ENCODE measurements at regions not wholly inside any gene's neighbourhood (a gene's known extent, or its start where the extent isn't known, plus 50 kb on each side); places are given as distances from the start of the nearest gene placed in this dataset.

- no peak for DNase-seq (ENCODE audit: low read depth)
Measured at GRCh38 chr18:4639628-4640310, 184.7 kb upstream of the DLGAP1 start.

DNA sequence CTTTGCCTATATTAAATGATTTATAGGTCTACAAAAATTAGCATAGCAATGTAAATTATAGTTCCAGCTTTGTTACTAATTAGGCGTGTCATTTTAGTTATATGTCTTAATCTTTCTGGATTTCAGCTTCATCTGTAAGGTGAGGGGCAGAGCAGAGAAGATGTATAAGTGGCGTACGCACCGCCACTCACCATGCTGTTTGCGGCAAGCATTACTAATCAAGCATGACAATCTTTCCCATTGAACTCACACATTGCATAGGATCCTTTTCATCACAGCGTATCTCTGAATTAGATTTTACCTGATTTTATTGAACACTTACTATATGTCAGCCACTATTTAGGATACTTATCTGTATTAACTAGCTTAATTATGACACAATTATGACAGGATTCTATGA, 183.6 kb upstream of the DLGAP1 start:
- no peak for DNase-seq (ENCODE audit: low read depth)

GRCh38 chr18:4637876-4638275, 182.8 kb upstream of the DLGAP1 start:
- DNase-seq (ENCODE audit: low read depth), result no peak

GRCh38 chr18:4636967-4637366, 181.9 kb upstream of the DLGAP1 start:
- no peak for DNase-seq (ENCODE audit: low read depth)

- no peak for DNase-seq (ENCODE audit: low read depth)
Measured at GRCh38 chr18:4631239-4631638, 176.1 kb upstream of the DLGAP1 start.

DNA sequence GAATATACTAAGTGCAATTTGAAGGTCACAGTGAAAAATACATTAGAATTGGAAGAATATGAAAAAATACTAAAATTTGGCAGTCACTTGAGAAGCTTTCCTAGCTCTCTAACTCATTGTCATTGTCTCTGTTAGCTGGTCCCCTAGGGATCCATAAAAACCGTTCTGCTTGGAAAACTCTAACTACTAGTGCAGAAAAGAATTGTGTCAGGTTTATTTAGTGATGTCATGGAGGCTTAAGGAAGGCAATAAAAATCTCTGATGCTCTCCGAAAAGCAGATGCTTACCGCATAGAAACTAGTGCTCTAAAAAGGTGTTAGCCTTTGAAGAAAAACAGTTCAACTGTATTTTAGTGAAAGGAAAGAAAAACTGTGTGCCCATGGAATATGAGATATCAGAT, 150.1 kb upstream of the DLGAP1 start:
- DNase-seq (ENCODE audit: low read depth), result no peak

- no peak for DNase-seq (ENCODE audit: low read depth)
Measured at GRCh38 chr18:4603955-4604354, 148.8 kb upstream of the DLGAP1 start.

GRCh38 chr18:4599312-4599711, 144.2 kb upstream of the DLGAP1 start:
- DNase-seq (ENCODE audit: low read depth), result no peak

DNA sequence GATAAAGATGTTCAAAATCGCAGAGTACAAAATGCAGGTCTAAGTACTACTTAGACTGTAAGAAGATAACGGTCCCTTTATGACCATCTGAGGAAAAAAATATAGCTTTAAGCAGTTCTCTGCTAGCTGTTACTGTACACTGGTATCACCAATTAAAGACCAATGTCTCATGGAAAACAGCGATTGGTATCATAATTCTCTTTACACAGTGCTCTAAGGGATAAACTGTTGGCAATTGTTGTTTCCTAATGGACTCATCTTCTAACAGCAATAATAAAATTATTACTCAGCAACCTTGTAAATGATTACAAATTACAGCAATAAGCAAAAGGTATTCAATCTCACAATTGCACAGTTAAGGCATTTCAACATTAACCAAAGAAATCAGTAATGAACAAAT, 142.2 kb upstream of the DLGAP1 start:
- DNase-seq (ENCODE audit: low read depth), result no peak

DNA sequence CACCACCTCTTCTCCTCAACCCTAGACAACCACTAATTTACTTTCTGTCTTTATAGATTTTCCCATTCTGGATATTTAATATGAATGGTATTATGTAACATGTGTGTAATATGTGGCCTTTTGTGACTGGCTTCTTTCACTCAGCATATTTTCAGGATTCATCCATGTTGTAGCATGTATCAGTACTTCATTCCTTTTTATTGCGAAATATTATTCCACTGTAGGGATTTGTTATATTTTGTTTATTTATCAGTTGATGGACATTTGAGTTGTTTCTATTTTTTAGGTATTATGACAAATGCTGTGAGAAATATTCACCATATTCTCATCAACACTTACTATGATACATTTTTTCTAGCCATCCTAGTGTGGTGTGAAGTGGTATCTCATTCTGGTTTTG, 138.8 kb upstream of the DLGAP1 start:
- no peak for DNase-seq (ENCODE audit: low read depth)

DNA sequence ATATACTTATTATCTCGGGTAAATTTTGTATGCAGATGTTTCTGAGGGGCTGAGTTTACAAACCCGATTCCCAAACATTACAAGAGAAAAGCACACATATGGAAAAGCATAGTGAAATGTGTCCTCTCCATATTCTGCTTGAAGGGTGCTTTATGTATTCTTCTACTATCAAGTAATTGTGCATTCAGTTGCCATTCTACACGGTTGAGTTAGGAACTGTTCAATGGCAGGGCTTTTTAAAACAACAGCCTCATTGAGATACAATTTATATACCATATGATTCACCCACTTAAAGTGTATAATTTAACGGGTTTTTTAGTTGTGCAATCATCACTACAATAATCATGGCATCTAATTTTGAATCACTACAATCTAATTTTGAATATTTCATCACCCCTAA, 138.4 kb upstream of the DLGAP1 start:
- no peak for DNase-seq (ENCODE audit: low read depth)

GRCh38 chr18:4589056-4589800, 134.1 kb upstream of the DLGAP1 start:
- DNase-seq (ENCODE audit: low read depth), result no peak

DNA sequence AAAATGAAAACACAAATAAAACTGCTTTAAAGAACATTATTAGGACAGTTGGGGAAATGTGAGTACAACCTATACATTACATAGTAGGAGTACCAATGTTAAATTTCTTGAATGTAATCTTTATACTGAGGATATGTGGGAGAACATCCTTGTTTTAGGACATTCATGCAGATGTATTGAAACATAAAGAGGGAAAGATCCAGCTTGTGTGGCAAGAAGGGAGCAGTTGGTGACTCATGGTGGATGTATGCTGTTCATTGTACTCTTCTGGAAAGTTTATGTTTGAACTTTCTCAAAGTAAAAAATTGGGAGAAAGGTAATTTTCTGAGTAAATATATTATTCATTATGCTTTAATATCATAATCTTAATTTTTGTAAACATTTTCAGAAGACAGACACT, 132.1 kb upstream of the DLGAP1 start:
- DNase-seq (ENCODE audit: low read depth), result no peak

DNA sequence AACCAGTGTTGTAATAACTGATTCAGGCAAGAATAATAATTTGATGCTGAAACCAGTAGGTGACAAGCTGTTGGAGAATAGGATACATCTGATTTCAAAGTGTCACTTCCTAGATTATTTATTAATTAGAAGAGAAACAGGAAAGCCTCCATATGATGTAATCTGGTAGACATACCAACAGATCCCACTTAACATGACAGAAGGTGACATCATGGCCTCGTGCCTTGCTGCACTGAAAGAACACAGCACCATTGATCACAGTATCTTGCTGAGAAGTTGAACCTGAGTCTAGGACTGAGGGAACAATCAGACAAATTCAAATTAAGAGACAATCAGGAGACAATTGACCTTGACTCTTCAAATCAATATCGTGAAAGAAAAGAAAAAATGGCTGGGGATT, 131.6 kb upstream of the DLGAP1 start:
- DNase-seq (ENCODE audit: low read depth), result no peak

DNA sequence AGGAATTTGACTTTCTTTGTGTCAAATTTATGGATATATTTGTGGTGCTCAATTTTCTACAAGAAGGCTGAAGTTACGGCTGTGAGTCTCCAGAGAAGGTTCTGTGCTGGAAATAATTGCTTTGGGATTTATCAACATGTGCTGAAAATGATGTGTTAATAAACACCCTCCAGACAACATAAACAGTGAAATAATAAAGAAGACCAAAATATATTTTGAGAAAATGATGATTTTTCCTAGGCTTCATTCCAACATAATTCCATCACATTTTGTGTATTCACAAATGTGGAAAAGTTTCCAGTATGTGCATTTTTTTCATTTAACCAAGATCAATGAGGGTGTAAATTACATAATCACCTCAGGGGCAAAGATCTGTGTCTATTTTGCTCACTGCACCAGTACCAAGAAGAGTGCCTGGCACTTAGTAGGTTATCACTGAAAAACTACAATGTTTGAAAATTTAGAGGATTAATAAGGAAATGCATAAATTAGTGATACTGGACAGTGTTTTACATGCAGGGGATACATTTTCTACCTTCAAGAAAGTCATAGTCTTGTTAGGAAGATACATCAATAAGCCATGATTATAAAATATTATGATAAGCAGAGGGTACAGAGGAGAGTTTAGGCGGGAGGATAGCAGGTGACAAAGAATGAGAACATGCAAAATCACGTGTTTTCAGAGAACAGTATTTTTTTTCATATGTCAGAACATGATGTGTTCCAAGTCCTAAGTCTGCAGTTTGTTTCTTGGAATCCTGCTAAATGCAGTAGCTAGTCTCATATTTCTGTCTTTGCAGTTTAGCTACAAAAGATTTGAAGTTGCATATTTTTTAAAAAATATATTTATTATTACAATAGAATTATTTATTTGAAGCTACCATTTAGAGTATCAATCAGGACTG, 127.6 kb upstream of the DLGAP1 start:
- DNase-seq (ENCODE audit: low read depth), result no peak

GRCh38 chr18:4581966-4582365, 126.9 kb upstream of the DLGAP1 start:
- no peak for DNase-seq (ENCODE audit: low read depth)

DNA sequence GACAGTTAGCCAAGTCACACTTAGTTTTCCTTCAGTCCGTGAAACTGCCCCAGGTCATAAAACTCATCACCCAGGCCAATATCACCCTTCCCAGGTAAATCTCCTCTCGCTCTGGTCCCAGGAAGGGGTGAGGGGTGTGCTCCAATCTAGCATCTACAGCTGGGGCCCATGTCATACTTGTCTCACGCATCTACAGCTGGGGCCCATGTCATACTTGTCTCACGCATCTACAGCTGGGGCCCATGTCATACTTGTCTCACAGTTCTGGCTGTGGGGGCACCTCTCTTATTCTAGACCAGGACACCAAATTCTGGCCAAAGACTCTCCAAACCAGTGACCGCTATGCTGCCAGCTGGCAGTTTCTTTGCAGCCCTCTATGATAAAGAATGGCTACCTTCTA, 123.3 kb upstream of the DLGAP1 start:
- no peak for DNase-seq (ENCODE audit: low read depth)

DNA sequence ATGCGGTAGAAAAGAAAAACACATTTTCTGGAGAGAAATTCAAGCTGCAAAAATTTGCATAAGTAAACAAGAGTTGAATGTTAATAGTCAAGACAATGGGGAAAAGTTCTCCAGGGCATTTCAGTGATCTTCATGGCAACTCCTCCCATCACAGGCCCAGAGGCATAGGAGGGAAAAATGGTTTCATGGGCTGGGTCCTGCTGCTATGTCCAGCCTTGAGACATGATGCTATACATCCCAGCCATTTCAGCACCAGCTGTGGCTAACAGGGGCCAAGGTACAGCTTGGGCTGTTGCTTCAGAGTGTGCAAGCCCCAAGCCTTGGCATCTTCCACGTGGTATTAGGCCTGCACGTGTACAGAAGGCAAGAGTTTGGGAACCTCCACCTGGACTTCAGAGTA, 118.6 kb upstream of the DLGAP1 start:
- DNase-seq (ENCODE audit: low read depth), result no peak

DNA sequence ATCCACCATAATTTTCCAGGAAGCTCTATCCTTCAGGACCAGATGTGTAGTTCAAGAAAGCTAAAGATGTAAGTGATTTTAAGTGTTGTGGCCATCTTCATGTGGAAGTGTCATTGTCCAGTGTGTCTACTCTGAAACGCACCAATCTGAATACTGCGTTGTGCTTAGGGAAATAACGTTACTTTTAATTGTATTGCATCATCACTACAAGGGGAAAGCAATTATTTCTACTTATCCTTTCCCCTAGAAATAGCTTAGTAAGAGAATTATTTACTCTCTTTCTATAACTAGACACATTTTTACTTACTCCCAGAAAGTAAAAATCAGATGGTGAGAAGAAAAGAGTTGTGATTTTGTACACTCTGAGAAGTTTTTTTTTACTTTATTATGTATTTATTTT, 102.4 kb upstream of the DLGAP1 start:
- no peak for DNase-seq (ENCODE audit: low read depth)

GRCh38 chr18:4551001-4551360, 95.9 kb upstream of the DLGAP1 start:
- DNase-seq (ENCODE audit: low read depth), result no peak

DNA sequence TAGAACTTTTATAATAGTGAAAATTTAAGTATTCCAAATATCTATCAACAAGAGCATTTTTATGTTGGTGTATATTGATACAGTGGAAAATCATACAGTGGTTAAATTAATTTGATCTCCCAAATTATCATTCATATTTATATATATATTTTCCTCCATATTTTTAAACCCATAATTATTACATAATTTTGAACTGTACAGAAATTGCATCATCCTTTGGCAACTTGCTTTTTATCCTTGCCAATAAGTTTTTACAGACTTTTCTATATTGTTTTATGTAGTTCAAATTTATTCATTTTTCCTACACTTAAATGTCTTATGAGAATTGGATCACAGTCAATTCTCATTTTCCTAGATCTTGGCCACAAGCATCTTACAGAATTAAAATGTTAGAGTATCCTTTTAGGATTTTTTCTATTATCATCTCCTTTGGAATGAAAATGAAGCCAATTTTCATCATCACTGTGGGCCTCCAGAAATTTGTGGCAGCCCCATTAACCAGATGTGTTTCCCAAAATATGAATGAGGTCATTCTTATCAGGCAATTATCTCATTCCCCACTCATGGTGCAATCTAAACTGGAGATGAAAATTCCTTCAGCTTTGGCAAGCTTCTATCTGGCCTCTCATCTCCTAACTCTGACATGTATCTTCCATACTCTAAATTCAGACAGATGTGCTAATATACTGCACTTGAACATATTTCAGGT, 94.2 kb upstream of the DLGAP1 start:
- no peak for DNase-seq (ENCODE audit: low read depth)

DNA sequence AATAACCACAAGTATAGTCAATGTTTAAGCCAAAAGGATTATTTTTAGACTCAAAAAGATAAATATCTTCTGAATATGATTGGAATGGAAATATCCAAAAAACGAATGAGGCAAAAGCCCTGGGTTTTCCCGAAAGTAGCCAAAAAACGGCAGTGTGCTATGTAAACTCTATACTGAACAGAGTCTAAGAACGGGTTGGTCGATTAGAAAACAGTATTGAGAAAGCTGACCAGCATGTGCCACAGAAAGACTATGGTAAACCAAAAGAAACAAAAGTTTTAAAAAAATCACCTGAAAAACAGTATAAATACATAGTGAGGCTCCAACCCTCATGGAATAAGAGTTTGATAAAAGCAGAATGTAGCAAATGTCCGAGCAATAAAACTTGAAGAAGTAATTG, 92.0 kb upstream of the DLGAP1 start:
- DNase-seq (ENCODE audit: low read depth), result no peak
